Fibroblast of skin of left biceps (primary cell): ENCODE measurements at regions not wholly inside any gene's neighbourhood (a gene's known extent, or its start where the extent isn't known, plus 50 kb on each side); places are given as distances from the start of the nearest gene placed in this dataset.
"Not testable (repeated sequence)": the region's sequence is repeated elsewhere in the genome, so short reads cannot be mapped to it uniquely, and the experiment has no call there.

Source experiments
- DNase-seq, 2 experiments: peaks; one replicate each; pipeline ENCODE4 v3.0.0-alpha.2; 2013; ENCODE audit warnings: low read depth in 2 of 2

- DNase-seq: no peak
These were observed 1715.2 kb upstream of the ADGRL3 start for GRCh38 chr4:59484944-59485343.

GRCh38 chr4:59500103-59500502, 1700.0 kb upstream of the ADGRL3 start:
- no peak for DNase-seq

DNA sequence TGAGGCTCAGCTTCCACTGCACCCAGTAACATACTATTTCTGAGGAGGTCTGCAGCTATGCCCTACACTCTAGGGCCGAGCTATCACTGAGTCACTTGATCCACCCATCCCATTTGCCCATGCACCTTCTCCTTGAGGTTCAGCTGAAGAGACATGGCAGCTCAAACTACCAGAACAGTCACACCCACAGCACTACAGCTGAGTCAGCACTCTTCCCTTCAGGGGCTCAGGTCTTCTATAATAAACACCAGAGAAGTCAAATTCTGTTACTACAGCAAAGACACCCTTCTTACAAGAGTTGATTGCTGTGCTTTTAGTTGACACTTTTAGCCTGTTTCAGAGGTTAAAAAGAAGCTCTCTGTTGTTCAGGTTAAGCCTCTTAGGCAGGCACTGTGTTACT, 1696.4 kb upstream of the ADGRL3 start:
- no peak for DNase-seq

DNA sequence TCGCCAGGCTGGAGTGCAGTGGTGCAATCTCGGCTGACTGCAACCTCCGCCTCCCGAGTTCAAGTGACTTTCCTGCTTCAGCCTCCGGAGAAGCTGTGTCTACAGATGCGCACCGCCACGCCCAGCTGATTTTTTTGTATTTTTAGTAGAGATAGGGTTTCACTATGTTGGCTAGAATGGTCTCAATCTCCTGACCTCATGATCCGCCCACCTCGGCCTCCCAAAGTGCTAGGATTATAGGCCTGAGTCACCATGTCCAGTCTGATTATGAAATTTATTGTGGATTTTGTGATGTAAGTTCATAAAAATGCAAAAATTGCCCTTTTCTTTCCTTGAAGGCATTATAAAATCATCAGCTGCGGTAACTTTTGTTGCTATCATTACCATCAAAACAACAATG, 1688.3 kb upstream of the ADGRL3 start:
- not testable (repeated sequence) for DNase-seq

- DNase-seq: no peak
These were observed 1683.1 kb upstream of the ADGRL3 start for GRCh38 chr4:59517007-59517406.

DNA sequence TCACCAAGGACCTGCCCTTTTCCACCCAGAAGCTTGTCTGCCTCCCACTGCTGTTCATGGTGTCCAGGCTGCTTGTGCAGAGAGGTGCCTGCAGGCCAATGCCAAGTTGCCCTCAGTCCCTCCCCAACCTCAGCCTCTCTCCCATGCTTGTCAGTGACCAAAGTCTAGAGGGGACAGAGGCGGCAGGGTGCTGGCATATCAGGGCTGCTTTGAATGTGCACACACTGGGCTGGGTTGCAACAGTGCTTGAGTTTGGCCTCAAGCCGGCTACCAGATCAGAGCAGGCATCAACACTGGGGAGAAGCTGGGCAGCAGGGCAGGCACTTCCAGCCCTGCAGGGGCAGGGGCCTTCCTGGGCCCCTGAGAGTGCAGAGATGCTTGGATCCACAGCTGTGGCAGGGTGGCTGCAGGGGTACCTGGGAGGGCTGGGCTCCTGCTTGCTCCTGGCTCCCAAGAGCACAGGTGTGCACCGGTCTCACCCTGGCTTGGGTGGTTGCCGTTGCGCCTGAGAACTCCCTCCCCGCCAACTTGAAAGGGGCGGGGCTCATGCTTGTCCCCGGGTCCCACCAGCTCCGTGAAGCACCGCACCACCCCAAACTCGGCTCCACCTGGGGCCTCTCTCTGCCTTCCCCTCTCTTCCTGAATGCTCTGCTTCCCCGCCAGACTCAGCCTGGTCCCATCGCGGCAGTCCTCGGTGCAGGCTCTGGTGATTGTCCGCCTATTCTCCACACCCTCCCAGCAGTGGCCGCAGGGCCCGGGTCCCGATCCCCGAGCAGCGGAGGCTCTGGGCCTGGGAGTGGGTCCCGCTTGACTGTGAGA, 1681.9 kb upstream of the ADGRL3 start:
- no peak for DNase-seq

- no peak for DNase-seq
These were observed 1674.2 kb upstream of the ADGRL3 start for GRCh38 chr4:59525885-59526284.

GRCh38 chr4:59535541-59535940, 1664.6 kb upstream of the ADGRL3 start:
- no peak for DNase-seq

GRCh38 chr4:59536428-59536827, 1663.7 kb upstream of the ADGRL3 start:
- no peak for DNase-seq

- DNase-seq: no peak
These were observed 1662.8 kb upstream of the ADGRL3 start for GRCh38 chr4:59537246-59537886.

GRCh38 chr4:59539401-59539800, 1660.7 kb upstream of the ADGRL3 start:
- no peak for DNase-seq

- no peak for DNase-seq
These were observed 1659.8 kb upstream of the ADGRL3 start for GRCh38 chr4:59540311-59540710.

DNA sequence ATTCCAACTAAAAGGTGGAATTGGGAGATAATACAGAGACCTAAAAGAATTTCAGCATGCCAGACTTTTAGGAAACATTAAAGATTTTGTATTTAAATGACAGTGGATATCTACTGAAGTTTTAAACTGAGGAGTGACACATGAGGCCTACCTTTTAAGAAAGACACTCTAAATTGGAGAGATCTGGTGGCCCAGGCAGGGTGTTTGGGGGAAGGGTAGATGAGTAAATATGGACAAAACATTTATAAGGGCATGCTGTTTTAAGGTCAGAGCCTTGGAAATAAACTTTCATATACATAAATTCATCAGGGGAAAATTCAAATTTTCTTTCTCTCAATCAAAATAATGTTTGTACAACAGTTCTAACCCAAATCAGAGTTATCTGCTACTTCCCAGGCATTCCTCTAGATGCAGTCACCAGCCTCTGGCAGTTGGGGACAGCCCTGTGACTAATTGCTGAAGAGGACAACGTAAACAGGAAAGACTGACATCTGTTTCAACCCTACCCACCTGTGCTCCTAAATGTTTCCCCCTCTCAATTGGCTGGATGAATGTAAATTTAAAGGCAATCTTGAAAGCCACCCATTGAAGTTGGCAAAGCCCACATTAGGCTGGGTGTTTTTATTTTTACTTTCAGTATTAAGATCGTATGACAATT, 1646.9 kb upstream of the ADGRL3 start:
- DNase-seq: no peak

- no peak for DNase-seq
These were observed 1646.4 kb upstream of the ADGRL3 start for GRCh38 chr4:59553721-59554091.

- not testable (repeated sequence) for DNase-seq
These were observed 1643.9 kb upstream of the ADGRL3 start for GRCh38 chr4:59556191-59556590.

DNA sequence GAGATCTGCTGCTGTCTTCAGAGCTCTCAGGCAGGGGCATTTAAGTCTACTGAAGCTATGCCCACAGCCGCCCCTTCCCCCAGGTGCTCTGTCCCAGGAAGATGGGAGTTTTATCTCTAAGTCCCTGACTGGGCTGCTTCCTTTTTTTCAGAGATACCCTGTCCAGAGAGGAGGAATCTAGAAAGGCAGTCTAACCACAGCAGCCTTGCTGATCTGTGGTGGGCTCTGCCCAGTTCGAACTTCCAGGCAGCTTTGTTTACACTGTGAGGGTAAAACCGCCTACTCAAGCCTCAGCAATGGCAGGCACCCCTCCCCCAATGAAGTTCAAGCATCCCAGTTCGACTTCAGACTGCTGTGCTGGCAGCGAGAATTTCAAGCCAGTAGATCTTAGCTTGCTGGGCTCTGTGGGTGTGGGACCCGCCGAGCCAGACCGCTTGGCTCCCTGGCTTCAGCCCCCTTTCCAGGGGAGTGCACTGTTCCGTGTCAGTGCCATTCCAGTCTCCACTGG, 1639.9 kb upstream of the ADGRL3 start:
- DNase-seq: not testable (repeated sequence)

GRCh38 chr4:59565836-59566235, 1634.3 kb upstream of the ADGRL3 start:
- no peak for DNase-seq

- DNase-seq: no peak
These were observed 1629.2 kb upstream of the ADGRL3 start for GRCh38 chr4:59570860-59571476.

GRCh38 chr4:59571805-59572430, 1628.2 kb upstream of the ADGRL3 start:
- DNase-seq: no peak

DNA sequence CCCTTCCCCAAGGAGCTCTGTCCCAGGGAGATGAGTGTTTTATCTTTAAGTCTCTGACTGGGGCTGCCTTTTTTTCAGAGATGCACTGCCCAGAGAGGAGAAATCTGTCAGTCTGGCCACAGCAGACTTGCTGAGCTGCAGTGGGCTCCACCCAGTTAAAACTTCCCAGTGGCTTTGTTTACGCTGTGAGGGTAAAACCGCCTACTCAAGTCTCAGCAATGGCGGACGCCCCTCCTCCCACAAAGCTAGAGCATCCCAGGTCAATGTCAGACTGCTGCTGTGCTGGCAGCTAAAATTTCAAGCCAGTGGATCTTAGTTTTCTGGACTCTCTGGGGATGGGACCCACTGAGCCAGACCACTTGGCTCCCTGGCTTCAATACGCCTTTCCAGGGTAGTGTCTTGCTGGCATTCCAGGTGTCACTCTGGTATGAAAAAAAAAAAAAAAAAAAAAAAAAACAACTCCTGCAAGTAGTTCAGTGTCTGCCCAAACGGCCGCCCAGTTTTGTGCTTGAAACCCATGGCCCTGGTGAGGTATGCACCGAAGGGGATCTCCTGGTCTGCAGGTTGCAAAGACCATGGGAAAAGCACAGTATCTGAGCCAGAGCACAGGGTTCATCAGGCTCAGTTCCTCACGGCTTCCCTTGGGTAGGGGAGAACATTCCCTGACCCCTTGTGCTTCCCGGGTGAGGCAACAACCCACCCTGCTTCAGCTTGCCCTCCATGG, 1616.1 kb upstream of the ADGRL3 start:
- DNase-seq: no peak
